RWPE1 (cell line): ENCODE measurements at regions not wholly inside any gene's neighbourhood (a gene's known extent, or its start where the extent isn't known, plus 50 kb on each side); places are given as distances from the start of the nearest gene placed in this dataset.
A peak's percentile ranks its signal among the peaks of the same experiment; 100 is the strongest.

Experiments used
- CTCF ChIA-PET: fragments of 350-600 bp; sonication (Branson Sonifier 250); formaldehyde crosslinking; extraction: SDS; loops from one replicate; lab custom pipeline; 2021; lab: Yijun Ruan, JAX
- POLR2A ChIA-PET: fragments of 400-600 bp; formaldehyde crosslinking; extraction: SDS; loops from one replicate; lab custom pipeline; 2020; ENCODE audit warnings: antibody characterized with exemption; ENCODE audit not compliant: low non-redundant PET; lab: Yijun Ruan, JAX
- DNase-seq: peaks from one replicate; pipeline ENCODE4 v3.0.0; 2012; ENCODE audit warnings: low spot score
- H3K27ac ChIP-seq: fragments of 450-650 bp; 2 replicates; pipeline ENCODE4 v1.5.1; 2017
- CTCF ChIP-seq: fragments of 450-650 bp; conservative IDR thresholded peaks from 2 replicates; pipeline ENCODE4 v1.5.1; 2017; ENCODE audit warnings: low read depth, mild to moderate bottlenecking

- DNase-seq: no peak
- no peak overlapping the region for H3K27ac ChIP-seq
- TF ChIP-seq CTCF: no peak
- POLR2A ChIA-PET: no interaction called here
- CTCF ChIA-PET: interaction anchor here (0.6 kb wide), 1 partner anchor 27 kb away, joined by 4 read pairs; no protein-coding TSS in a partner anchor
Observed at GRCh38 chr14:97264516-97265230, 467.5 kb downstream of the VRK1 start.

- POLR2A ChIA-PET: no interaction called here
- CTCF ChIA-PET: interaction anchor here (0.7 kb wide), 1 partner anchor 1788 kb away, joined by 3 read pairs; no protein-coding TSS in a partner anchor
- no peak for TF ChIP-seq CTCF
- H3K27ac ChIP-seq: no peak overlapping the region
- DNase-seq: peak; percentile 42
Observed at GRCh38 chr14:97266653-97267052, 469.5 kb downstream of the VRK1 start.

- DNase-seq: no peak
- POLR2A ChIA-PET: no interaction called here
- CTCF ChIA-PET: no interaction called here
- no peak for TF ChIP-seq CTCF
- H3K27ac ChIP-seq: no peak overlapping the region
Observed at GRCh38 chr14:97267509-97267908, 470.3 kb downstream of the VRK1 start.

- POLR2A ChIA-PET: no interaction called here
- CTCF ChIA-PET: no interaction called here
- no peak overlapping the region for H3K27ac ChIP-seq
- no peak for DNase-seq
- no peak for TF ChIP-seq CTCF
Observed at GRCh38 chr14:97268097-97268496, 470.9 kb downstream of the VRK1 start.

- ChIA-PET CTCF (no interaction called here), POLR2A (no interaction called here)
- DNase-seq: no peak
- no peak overlapping the region for H3K27ac ChIP-seq
- no peak for TF ChIP-seq CTCF
Observed at GRCh38 chr14:97270308-97270707, 473.1 kb downstream of the VRK1 start.

GRCh38 chr14:97271451-97271960, 474.3 kb downstream of the VRK1 start:
- CTCF ChIA-PET: no interaction called here
- H3K27ac ChIP-seq: no peak overlapping the region
- POLR2A ChIA-PET: no interaction called here
- no peak for TF ChIP-seq CTCF
- no peak for DNase-seq
